ENCODE measurements at regions not wholly inside any gene's neighbourhood (a gene's known extent, or its start where the extent isn't known, plus 50 kb on each side); places are given as distances from the start of the nearest gene placed in this dataset.

- H3K9me3 ChIP-seq (ENCODE audit: insufficient read depth, low read length): no peaks in the 10 kb centered on the region
- TF ChIP-seq SUZ12 (IDR thresholded peaks at IDR 0.05; ENCODE audit: extremely low read depth, insufficient read depth, insufficient read length): no peak
- TF ChIP-seq YY1 (IDR thresholded peaks at IDR 0.05; ENCODE audit: insufficient read depth, insufficient read length): no peak
- TF ChIP-seq ZNF274 (IDR thresholded peaks at IDR 0.05; ENCODE audit: low read depth, low read length): no peak
- no peak for DNase-seq (ENCODE audit: low read depth, low spot score)
- no peaks in the 10 kb centered on the region for H3K4me1 ChIP-seq (ENCODE audit: insufficient read depth, insufficient read length)
- H3K36me3 ChIP-seq (ENCODE audit: insufficient read depth, insufficient read length, low read length): no peaks in the 10 kb centered on the region
- peaks cover 48% of the 10 kb centered on the region for H3K27me3 ChIP-seq (ENCODE audit: insufficient read depth, insufficient read length)
- H3K9ac ChIP-seq (ENCODE audit: insufficient read length, low read depth): no peak overlapping the region
- no peak overlapping the region for H3K4me3 ChIP-seq (ENCODE audit: insufficient read length, low read depth)
Measured at GRCh38 chr4:1497189-1497801, 91.1 kb upstream of the NKX1-1 start.

GRCh38 chr4:1496116-1496642, 89.9 kb upstream of the NKX1-1 start:
- H3K9me3 ChIP-seq (ENCODE audit: insufficient read depth, low read length): no peaks in the 10 kb centered on the region
- no peak for DNase-seq (ENCODE audit: low read depth, low spot score)
- no peaks in the 10 kb centered on the region for H3K36me3 ChIP-seq (ENCODE audit: insufficient read depth, insufficient read length, low read length)
- H3K4me3 ChIP-seq (ENCODE audit: insufficient read length, low read depth): no peak overlapping the region
- TF ChIP-seq SUZ12 (IDR thresholded peaks at IDR 0.05; ENCODE audit: extremely low read depth, insufficient read depth, insufficient read length) (no peak), ZNF274 (IDR thresholded peaks at IDR 0.05; ENCODE audit: low read depth, low read length) (no peak), YY1 (IDR thresholded peaks at IDR 0.05; ENCODE audit: insufficient read depth, insufficient read length) (no peak)
- no peak overlapping the region for H3K9ac ChIP-seq (ENCODE audit: insufficient read length, low read depth)
- H3K27me3 ChIP-seq (ENCODE audit: insufficient read depth, insufficient read length): peaks cover 55% of the 10 kb centered on the region
- peaks cover 1% of the 10 kb centered on the region for H3K4me1 ChIP-seq (ENCODE audit: insufficient read depth, insufficient read length)

- no peak overlapping the region for H3K9ac ChIP-seq (ENCODE audit: insufficient read length, low read depth)
- no peak for TF ChIP-seq ZNF274 (IDR thresholded peaks at IDR 0.05; ENCODE audit: low read depth, low read length)
- no peak for TF ChIP-seq SUZ12 (IDR thresholded peaks at IDR 0.05; ENCODE audit: extremely low read depth, insufficient read depth, insufficient read length)
- no peak for TF ChIP-seq YY1 (IDR thresholded peaks at IDR 0.05; ENCODE audit: insufficient read depth, insufficient read length)
- peaks cover 55% of the 10 kb centered on the region for H3K27me3 ChIP-seq (ENCODE audit: insufficient read depth, insufficient read length)
- H3K4me3 ChIP-seq (ENCODE audit: insufficient read length, low read depth): no peak overlapping the region
- H3K9me3 ChIP-seq (ENCODE audit: insufficient read depth, low read length): no peaks in the 10 kb centered on the region
- H3K4me1 ChIP-seq (ENCODE audit: insufficient read depth, insufficient read length): peaks cover 1% of the 10 kb centered on the region
- no peak for DNase-seq (ENCODE audit: low read depth, low spot score)
- no peaks in the 10 kb centered on the region for H3K36me3 ChIP-seq (ENCODE audit: insufficient read depth, insufficient read length, low read length)
Measured at GRCh38 chr4:1495416-1496115, 89.3 kb upstream of the NKX1-1 start.

- DNase-seq (ENCODE audit: low read depth, low spot score): no peak
- Histone ChIP-seq H3K36me3 (ENCODE audit: insufficient read depth, insufficient read length, low read length) (no peaks in the 10 kb centered on the region), H3K4me3 (ENCODE audit: insufficient read length, low read depth) (no peak overlapping the region)
Measured at GRCh38 chr4:1494416-1495315, 88.4 kb upstream of the NKX1-1 start.

GRCh38 chr4:1493540-1494287, 87.5 kb upstream of the NKX1-1 start:
- Histone ChIP-seq H3K4me3 (ENCODE audit: insufficient read length, low read depth) (no peak overlapping the region), H3K27me3 (ENCODE audit: insufficient read depth, insufficient read length) (peaks cover 48% of the 10 kb centered on the region), H3K36me3 (ENCODE audit: insufficient read depth, insufficient read length, low read length) (no peaks in the 10 kb centered on the region), H3K4me1 (ENCODE audit: insufficient read depth, insufficient read length) (peaks cover 1% of the 10 kb centered on the region), H3K9me3 (ENCODE audit: insufficient read depth, low read length) (no peaks in the 10 kb centered on the region), H3K9ac (ENCODE audit: insufficient read length, low read depth) (no peak overlapping the region)
- TF ChIP-seq ZNF274 (IDR thresholded peaks at IDR 0.05; ENCODE audit: low read depth, low read length) (no peak), SUZ12 (IDR thresholded peaks at IDR 0.05; ENCODE audit: extremely low read depth, insufficient read depth, insufficient read length) (no peak), YY1 (IDR thresholded peaks at IDR 0.05; ENCODE audit: insufficient read depth, insufficient read length) (no peak)
- no peak for DNase-seq (ENCODE audit: low read depth, low spot score)

More at GRCh38 chr4:1494416-1495315, 88.4 kb upstream of the NKX1-1 start:
- peaks cover 1% of the 10 kb centered on the region for H3K4me1 ChIP-seq (ENCODE audit: insufficient read depth, insufficient read length)
- H3K9ac ChIP-seq (ENCODE audit: insufficient read length, low read depth): no peak overlapping the region
- TF ChIP-seq ZNF274 (IDR thresholded peaks at IDR 0.05; ENCODE audit: low read depth, low read length) (no peak), SUZ12 (IDR thresholded peaks at IDR 0.05; ENCODE audit: extremely low read depth, insufficient read depth, insufficient read length) (no peak)
- peaks cover 51% of the 10 kb centered on the region for H3K27me3 ChIP-seq (ENCODE audit: insufficient read depth, insufficient read length)
- no peaks in the 10 kb centered on the region for H3K9me3 ChIP-seq (ENCODE audit: insufficient read depth, low read length)

GRCh38 chr4:1492651-1493539, 86.7 kb upstream of the NKX1-1 start:
- H3K9ac ChIP-seq (ENCODE audit: insufficient read length, low read depth): no peak overlapping the region
- H3K9me3 ChIP-seq (ENCODE audit: insufficient read depth, low read length): no peaks in the 10 kb centered on the region
- peaks cover 45% of the 10 kb centered on the region for H3K27me3 ChIP-seq (ENCODE audit: insufficient read depth, insufficient read length)
- no peak for TF ChIP-seq SUZ12 (IDR thresholded peaks at IDR 0.05; ENCODE audit: extremely low read depth, insufficient read depth, insufficient read length)
- no peak for TF ChIP-seq ZNF274 (IDR thresholded peaks at IDR 0.05; ENCODE audit: low read depth, low read length)
- no peak for TF ChIP-seq YY1 (IDR thresholded peaks at IDR 0.05; ENCODE audit: insufficient read depth, insufficient read length)
- no peak overlapping the region for H3K4me3 ChIP-seq (ENCODE audit: insufficient read length, low read depth)
- no peak for DNase-seq (ENCODE audit: low read depth, low spot score)
- H3K36me3 ChIP-seq (ENCODE audit: insufficient read depth, insufficient read length, low read length): no peaks in the 10 kb centered on the region
- H3K4me1 ChIP-seq (ENCODE audit: insufficient read depth, insufficient read length): peaks cover 1% of the 10 kb centered on the region
